Glomerular endothelial cell (primary cell): ENCODE measurements at regions not wholly inside any gene's neighbourhood (a gene's known extent, or its start where the extent isn't known, plus 50 kb on each side); places are given as distances from the start of the nearest gene placed in this dataset.

ENCODE experiments used
- DNase-seq: peaks from one replicate; pipeline ENCODE4 v3.0.0-alpha.2; 2011; ENCODE audit warnings: low read depth, low spot score; ENCODE audit errors: extremely low read depth

- no peak for DNase-seq
These were observed 131.6 kb upstream of the NUDT7 start for GRCh38 chr16:77590707-77591106.

- no peak for DNase-seq
These were observed 131.0 kb upstream of the NUDT7 start for GRCh38 chr16:77591347-77591746.

DNA sequence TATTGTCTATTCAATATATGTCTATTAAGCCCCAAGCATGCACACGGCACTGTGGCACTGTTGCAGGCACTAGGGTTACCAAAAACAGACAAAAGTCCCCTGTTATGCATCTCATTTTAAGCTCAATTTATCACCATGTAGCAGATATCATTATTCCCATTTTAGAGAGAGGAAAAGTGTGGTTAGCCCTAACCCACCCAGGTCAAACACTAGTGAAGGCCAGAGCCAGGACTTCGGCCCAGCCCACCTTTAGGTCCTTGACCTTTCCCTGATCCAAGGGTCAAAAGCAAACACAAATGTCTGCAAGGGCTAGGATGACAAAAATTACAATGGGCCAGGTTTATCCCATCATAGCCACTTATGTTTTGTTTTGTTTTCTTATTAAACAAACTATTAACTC lies 130.3 kb upstream of the NUDT7 start:
- no peak for DNase-seq

DNA sequence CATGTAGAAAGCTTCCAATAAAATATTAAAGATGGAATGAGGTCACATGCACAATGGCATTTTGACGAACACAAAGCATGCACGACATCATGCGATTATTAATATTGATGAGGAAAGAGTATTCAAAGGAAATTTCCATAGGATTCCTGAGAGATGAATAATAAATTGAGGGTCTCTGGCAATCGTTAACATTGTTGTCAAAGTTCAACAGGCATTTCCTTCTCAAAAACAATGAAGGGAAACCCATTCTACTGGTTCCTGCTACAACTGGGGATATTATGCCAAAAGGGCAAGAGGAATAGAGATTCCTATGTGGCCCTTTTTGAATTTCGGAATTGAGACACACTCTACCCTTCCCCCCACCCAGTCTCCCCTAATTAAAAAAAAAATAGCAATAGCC lies 128.3 kb upstream of the NUDT7 start:
- no peak for DNase-seq

DNA sequence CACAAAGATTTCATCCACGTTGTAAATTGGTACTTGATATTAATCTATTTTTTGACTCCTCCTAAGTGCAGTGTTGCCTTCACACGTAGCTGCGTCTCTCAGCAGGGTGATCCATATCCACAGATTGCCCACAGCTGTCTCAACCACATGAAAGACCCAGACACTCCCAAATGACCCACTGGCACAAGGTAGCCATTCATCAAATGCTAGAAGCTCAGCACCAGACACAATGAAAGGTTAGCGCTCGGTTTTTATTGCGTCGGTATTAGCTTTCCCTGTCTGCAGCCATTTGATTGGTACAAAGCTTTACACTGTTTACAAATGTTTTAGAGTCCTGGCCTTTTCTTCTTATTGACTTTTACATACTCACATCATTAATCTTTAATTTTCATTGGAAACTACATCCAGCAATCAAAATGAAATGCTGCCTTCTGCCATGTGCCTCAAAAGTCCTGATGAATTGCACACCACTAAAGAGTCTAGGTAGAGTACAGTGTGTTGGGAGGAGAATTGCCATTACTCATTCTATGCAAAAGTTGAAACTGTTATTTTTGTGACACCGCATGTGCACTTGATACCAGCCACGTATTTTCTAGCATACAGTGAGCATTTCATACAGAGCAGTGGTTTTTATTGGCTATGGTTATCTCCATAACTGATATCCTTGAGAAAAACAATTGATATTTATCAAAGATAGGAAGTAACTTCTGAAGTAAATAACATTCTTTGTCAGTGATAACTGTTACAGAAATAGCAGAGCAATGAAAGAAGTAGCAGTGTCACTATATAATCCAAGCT lies 127.3 kb upstream of the NUDT7 start:
- DNase-seq: no peak

GRCh38 chr16:77596261-77596660 lies 126.1 kb upstream of the NUDT7 start:
- no peak for DNase-seq

GRCh38 chr16:77599793-77600415 lies 122.4 kb upstream of the NUDT7 start:
- DNase-seq: no peak

GRCh38 chr16:77600555-77600954 lies 121.8 kb upstream of the NUDT7 start:
- no peak for DNase-seq

DNA sequence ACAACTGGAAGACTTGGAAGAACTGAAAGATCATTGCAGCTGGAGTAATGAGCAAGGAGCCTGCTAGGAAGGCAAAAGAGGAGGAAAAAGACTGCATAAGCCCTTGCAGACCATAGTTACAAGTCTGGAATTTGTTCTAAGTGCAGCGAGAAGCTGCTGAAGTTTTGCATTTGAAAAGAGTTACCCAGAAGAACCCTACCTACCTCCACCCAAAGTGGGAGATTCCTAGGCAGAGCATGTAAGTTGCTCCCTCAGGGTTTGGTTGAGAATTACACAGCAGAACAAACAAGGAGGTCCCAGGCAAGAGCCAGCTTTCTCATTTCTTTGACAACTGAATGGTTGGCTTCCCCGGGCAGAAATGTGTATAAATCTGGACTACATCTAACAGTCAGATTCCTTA lies 118.7 kb upstream of the NUDT7 start:
- DNase-seq: no peak

DNA sequence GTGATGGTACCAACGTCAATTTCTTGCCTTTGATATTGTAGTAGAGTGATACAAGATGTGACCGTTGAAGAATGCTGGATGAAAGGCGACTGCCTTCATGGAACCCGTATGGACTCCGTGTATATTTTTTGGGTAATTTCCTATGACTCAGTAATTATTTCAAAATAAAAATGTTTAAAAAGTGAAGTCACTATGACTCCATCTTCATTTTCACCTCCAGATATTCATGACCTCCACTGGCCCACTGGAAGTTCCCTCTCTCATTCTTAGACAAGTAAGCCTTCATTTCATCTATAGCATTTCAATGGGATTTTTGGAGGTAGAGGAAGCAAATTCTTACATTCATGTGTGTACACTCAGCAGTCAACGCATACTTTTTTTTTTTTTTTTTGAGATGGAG lies 111.8 kb upstream of the NUDT7 start:
- no peak for DNase-seq

DNA sequence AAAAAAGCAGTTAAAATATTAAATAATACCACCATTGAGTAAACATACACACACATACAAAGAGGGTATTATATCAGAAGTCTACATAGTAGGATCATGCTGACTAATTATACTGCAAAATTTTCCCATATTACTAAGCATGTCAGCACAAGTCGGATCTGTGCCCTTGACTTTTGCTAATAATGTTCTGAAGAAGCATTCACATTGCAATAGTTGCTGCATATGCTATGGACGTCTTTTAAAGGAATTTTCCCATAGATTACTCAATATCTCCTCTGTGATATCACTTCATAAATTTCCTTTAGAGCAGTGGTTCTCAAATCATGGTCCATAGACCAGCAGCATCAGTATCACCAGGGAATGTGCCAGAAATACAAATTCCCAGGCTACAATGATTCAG lies 110.9 kb upstream of the NUDT7 start:
- DNase-seq: no peak

DNA sequence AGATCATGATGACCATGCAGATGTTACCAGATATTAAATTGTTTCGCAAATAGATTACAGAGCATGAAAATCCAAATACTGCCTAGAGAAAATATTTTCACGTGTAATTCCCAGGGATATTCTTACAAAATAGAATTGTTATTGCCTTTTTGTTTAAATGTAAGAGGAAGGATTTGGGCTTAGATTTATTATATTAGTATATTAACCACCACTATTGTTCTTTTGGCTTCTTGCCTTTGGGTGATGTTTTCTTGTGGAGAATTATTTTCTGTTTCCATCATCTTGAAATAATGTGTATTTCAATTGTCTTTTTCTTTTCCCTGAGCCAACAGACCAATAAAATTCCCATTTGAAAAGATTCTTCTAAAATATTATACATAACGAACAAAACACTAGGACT lies 109.7 kb upstream of the NUDT7 start:
- no peak for DNase-seq

GRCh38 chr16:77613095-77613494 lies 109.2 kb upstream of the NUDT7 start:
- DNase-seq: no peak

DNA sequence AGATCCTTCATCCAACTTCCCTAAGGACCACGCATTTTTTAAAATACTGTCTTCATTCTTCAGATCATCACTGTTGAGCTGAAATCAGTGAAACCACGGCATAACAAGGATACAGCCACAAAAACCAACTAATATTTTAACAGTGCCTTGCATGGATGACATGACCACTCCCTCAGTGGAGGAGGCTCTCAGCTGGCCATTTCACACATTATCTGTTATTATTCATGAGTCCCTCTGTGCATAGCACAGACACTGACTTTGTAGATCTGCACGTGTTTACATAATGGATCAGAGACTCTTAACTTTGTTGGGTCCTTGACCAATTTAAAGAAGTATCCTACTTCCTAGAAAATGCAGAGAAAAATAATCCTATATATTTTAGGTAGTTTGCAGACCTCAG lies 104.8 kb upstream of the NUDT7 start:
- DNase-seq: no peak

DNA sequence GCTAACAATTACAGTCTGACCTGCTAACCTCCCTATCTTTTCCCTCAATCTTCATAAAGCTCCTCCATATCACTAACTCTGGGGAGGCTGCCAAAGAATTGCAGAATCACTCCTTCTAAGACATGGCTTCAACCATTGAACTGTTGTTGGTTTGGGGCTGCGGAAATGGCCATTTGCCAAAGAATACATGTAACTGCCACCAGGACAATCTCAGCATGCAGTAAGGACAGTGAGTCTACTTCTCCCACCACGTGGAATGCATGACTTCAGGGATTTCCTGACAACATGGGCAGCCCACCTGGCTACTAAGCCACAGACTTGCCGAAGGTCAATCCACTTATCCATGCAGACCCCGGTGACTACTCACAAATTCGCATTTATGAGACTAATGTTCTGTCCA lies 104.3 kb upstream of the NUDT7 start:
- no peak for DNase-seq

- DNase-seq: no peak
These were observed 103.4 kb upstream of the NUDT7 start for GRCh38 chr16:77618951-77619350.

DNA sequence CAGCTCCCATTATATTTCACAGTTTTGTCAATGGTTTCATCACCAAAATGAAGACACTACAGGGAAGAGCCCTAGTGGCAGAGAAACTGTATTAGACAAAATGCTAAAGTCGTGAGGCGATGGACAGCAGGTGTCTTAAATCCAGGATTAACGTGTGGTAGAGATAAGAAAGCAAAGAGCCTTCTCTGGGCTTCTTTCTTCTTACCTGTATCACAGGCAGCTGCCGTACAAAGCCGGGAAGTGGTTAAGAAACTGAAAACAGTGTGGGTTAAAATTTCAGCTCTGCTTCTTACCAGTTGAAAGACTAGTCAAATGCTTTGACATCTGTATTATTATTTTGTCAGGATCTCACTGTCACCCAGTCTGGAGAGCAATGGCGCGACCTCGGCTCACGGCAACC lies 98.2 kb upstream of the NUDT7 start:
- no peak for DNase-seq

GRCh38 chr16:77636615-77637014 lies 85.7 kb upstream of the NUDT7 start:
- DNase-seq: no peak

- DNase-seq: no peak
These were observed 84.4 kb upstream of the NUDT7 start for GRCh38 chr16:77637940-77638339.

- DNase-seq: no peak
These were observed 79.1 kb upstream of the NUDT7 start for GRCh38 chr16:77643176-77643575.

- DNase-seq: no peak
These were observed 76.5 kb upstream of the NUDT7 start for GRCh38 chr16:77645764-77646163.

DNA sequence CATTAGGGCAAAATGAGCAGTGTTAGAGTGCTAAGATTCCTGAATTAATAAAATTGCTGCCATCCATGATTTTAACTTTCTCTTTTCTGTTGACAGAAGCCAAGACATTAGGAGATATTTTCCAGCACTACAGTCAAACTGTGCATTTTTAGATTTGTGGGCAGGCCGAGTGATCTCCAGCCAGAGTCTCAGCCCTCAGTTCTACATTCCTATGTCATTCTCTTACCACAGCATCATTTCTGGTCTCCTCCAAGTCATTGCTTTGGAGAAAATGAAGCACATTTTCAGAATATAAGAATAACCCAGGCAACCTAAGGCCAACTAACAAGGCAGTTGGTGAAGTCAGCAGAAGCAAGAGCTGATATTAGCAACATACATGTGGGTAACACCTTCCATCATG lies 74.6 kb upstream of the NUDT7 start:
- DNase-seq: no peak

GRCh38 chr16:77650761-77651160 lies 71.6 kb upstream of the NUDT7 start:
- no peak for DNase-seq
